SW480 (cell line): ENCODE measurements at regions not wholly inside any gene's neighbourhood (a gene's known extent, or its start where the extent isn't known, plus 50 kb on each side); places are given as distances from the start of the nearest gene placed in this dataset.
"Not testable (repeated sequence)": the region's sequence is repeated elsewhere in the genome, so short reads cannot be mapped to it uniquely, and the experiment has no call there.

ENCODE experiments used
- DNase-seq: peaks from one replicate; pipeline ENCODE4 v3.0.0-alpha.2; 2016; ENCODE audit warnings: low spot score

- not testable (repeated sequence) for DNase-seq
Observed at GRCh38 chr1:149229813-149230212, 126.5 kb upstream of the NBPF9 start.

GRCh38 chr1:149234926-149235914 lies 131.9 kb upstream of the NBPF9 start:
- not testable (repeated sequence) for DNase-seq

GRCh38 chr1:149237515-149237914 lies 134.2 kb upstream of the NBPF9 start:
- DNase-seq = not testable (repeated sequence)

- DNase-seq = not testable (repeated sequence)
Observed at GRCh38 chr1:149239897-149240508, 136.7 kb upstream of the NBPF9 start.

GRCh38 chr1:149240530-149240929 lies 137.2 kb upstream of the NBPF9 start:
- not testable (repeated sequence) for DNase-seq

GRCh38 chr1:149241272-149241671 lies 137.9 kb upstream of the NBPF9 start:
- not testable (repeated sequence) for DNase-seq

GRCh38 chr1:149243572-149243971 lies 140.2 kb upstream of the NBPF9 start:
- DNase-seq = not testable (repeated sequence)

GRCh38 chr1:149244621-149245020 lies 141.3 kb upstream of the NBPF9 start:
- not testable (repeated sequence) for DNase-seq

- not testable (repeated sequence) for DNase-seq
Observed at GRCh38 chr1:149246212-149246611, 142.9 kb upstream of the NBPF9 start.

GRCh38 chr1:149248610-149249009 lies 145.3 kb upstream of the NBPF9 start:
- not testable (repeated sequence) for DNase-seq

GRCh38 chr1:149249850-149250467 lies 146.6 kb upstream of the NBPF9 start:
- not testable (repeated sequence) for DNase-seq

- not testable (repeated sequence) for DNase-seq
Observed at GRCh38 chr1:149254894-149255847, 151.8 kb upstream of the NBPF9 start.

GRCh38 chr1:149260284-149260683 lies 156.9 kb upstream of the NBPF9 start:
- not testable (repeated sequence) for DNase-seq

GRCh38 chr1:149260736-149261340 lies 157.5 kb upstream of the NBPF9 start:
- not testable (repeated sequence) for DNase-seq

- not testable (repeated sequence) for DNase-seq
Observed at GRCh38 chr1:149267287-149267686, 163.9 kb upstream of the NBPF9 start.

- not testable (repeated sequence) for DNase-seq
Observed at GRCh38 chr1:149269001-149269702, 165.8 kb upstream of the NBPF9 start.

- not testable (repeated sequence) for DNase-seq
Observed at GRCh38 chr1:149269833-149270232, 166.5 kb upstream of the NBPF9 start.

- DNase-seq = not testable (repeated sequence)
Observed at GRCh38 chr1:149274493-149274892, 171.1 kb upstream of the NBPF9 start.

- DNase-seq = not testable (repeated sequence)
Observed at GRCh38 chr1:149275802-149276201, 172.5 kb upstream of the NBPF9 start.

- DNase-seq = not testable (repeated sequence)
Observed at GRCh38 chr1:149276496-149276895, 173.1 kb upstream of the NBPF9 start.
